ENCODE measurements at regions not wholly inside any gene's neighbourhood (a gene's known extent, or its start where the extent isn't known, plus 50 kb on each side); places are given as distances from the start of the nearest gene placed in this dataset.

DNA sequence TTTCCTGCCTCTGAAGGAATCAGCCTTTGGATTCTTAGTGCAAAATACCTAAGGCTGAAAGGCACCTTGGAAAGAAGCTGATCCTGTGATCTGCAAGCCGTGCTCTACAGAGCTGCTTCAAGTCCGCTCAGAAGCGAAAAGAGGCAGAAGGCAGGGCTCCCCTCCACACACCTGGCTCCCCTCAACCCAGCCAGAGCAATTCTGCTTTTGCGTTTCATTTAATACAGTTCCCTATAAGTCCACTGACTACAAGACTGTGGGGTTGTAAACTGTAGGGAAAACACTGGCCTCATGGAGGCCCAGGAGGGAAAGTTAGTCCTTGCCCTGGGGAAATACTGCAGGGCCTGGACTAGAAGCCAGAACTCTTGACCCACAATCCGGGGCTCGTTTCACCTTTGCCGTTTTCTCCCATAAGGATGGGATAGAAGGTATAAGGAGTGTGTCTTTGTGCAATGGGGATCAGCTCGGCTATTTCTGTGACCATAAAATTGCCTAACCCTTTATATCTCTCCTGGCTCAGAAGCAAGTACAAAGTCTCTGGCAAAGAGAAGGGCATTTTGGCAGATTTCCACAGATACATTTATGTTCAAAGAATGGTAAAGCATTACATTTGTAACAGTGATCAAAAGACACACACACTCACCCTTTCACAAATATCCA is 95.8 kb upstream of the TEX51 start:
- no peak overlapping the region for H3K27ac ChIP-seq (ENCODE audit: low read depth, low read length)
- POLR2A ChIA-PET: no interaction called here
- no peak overlapping the region for H3K4me3 ChIP-seq (ENCODE audit: low read depth, low read length)
- CTCF ChIA-PET: no interaction called here
- no peaks in the 10 kb centered on the region for H3K27me3 ChIP-seq (ENCODE audit: control insufficient read depth, insufficient read depth, low read length)
- TF ChIP-seq, protein P1, sequence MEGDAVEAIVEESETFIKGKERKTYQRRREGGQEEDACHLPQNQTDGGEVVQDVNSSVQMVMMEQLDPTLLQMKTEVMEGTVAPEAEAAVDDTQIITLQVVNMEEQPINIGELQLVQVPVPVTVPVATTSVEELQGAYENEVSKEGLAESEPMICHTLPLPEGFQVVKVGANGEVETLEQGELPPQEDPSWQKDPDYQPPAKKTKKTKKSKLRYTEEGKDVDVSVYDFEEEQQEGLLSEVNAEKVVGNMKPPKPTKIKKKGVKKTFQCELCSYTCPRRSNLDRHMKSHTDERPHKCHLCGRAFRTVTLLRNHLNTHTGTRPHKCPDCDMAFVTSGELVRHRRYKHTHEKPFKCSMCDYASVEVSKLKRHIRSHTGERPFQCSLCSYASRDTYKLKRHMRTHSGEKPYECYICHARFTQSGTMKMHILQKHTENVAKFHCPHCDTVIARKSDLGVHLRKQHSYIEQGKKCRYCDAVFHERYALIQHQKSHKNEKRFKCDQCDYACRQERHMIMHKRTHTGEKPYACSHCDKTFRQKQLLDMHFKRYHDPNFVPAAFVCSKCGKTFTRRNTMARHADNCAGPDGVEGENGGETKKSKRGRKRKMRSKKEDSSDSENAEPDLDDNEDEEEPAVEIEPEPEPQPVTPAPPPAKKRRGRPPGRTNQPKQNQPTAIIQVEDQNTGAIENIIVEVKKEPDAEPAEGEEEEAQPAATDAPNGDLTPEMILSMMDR (IDR thresholded peaks at IDR 0.05; ENCODE audit: low read depth, low read length): no peak
- DNase-seq (ENCODE audit: low read depth, low spot score): no peak
- no peaks in the 10 kb centered on the region for H3K9me3 ChIP-seq (ENCODE audit: control insufficient read depth, insufficient read depth, low read length)

DNA sequence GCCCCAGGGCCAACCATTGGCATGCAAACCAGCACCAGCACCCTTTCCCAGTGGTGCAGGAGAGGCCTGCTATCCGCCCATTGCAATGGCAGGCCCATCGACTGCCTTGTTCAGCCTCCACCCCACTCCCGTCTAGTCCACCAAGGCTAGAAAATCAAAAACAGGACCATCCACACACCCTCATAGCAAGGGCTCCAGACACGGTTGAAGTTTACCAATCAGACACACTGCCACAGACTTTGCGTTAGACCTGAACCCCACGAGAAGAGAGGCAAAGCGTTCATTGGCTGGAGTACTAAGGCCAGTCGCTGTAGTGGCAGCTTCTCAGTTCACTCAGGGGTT is 95.3 kb upstream of the TEX51 start:
- ChIA-PET CTCF (no interaction called here), POLR2A (no interaction called here)
- Histone ChIP-seq H3K27me3 (ENCODE audit: control insufficient read depth, insufficient read depth, low read length) (no peaks in the 10 kb centered on the region), H3K9me3 (ENCODE audit: control insufficient read depth, insufficient read depth, low read length) (no peaks in the 10 kb centered on the region), H3K4me3 (ENCODE audit: low read depth, low read length) (no peak overlapping the region), H3K27ac (ENCODE audit: low read depth, low read length) (no peak overlapping the region)
- no peak for DNase-seq (ENCODE audit: low read depth, low spot score)
- TF ChIP-seq, protein P1 (IDR thresholded peaks at IDR 0.05; ENCODE audit: low read depth, low read length): no peak

DNA sequence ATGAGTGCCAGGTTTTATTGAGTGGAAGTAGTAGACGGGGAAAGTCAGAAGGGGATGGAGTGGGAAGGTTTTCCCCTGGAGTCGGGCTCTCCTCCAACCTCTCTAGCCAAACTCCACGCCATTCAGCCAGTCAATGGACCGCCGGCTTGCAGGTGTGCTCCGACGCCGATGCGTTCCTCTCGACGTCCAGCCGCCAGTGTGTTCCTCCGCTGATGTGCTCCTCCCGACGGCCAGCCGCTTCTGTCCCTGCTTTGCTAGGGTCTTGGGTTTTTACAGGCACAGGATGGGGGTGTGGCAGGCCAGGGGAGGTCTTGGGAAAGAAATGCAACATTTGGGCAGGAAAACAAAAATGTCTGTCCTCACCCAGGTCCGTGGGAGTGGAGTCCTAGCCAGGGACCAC is 94.3 kb upstream of the TEX51 start:
- no peaks in the 10 kb centered on the region for H3K27me3 ChIP-seq (ENCODE audit: control insufficient read depth, insufficient read depth, low read length)
- no peak for DNase-seq (ENCODE audit: low read depth, low spot score)
- TF ChIP-seq, protein P1 (IDR thresholded peaks at IDR 0.05; ENCODE audit: low read depth, low read length): no peak
- ChIA-PET CTCF (no interaction called here), POLR2A (no interaction called here)
- no peak overlapping the region for H3K27ac ChIP-seq (ENCODE audit: low read depth, low read length)
- no peak overlapping the region for H3K4me3 ChIP-seq (ENCODE audit: low read depth, low read length)
- H3K9me3 ChIP-seq (ENCODE audit: control insufficient read depth, insufficient read depth, low read length): no peaks in the 10 kb centered on the region

DNA sequence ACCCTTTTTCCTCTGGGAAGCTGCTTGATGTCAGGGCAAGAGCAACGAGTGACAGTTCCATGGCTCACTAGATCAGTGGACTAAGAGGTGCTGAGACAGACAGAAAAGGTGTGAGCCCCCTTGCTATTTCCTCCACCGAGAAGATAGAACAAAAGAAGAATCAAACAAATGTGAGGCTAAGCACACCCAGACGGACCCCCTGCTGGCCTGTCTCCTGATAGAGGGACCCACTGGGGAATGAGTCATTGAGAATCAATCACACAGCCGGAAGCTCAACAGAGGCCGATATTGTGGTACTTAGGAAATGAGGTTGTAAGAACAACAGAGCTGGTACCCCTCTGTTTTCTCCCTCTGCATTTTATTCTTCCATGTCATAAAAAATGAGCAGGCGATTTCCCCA is 89.8 kb upstream of the TEX51 start:
- no peak overlapping the region for H3K27ac ChIP-seq (ENCODE audit: low read depth, low read length)
- H3K9me3 ChIP-seq (ENCODE audit: control insufficient read depth, insufficient read depth, low read length): no peaks in the 10 kb centered on the region
- ChIA-PET CTCF (no interaction called here), POLR2A (no interaction called here)
- no peak for DNase-seq (ENCODE audit: low read depth, low spot score)
- H3K4me3 ChIP-seq (ENCODE audit: low read depth, low read length): no peak overlapping the region
- H3K27me3 ChIP-seq (ENCODE audit: control insufficient read depth, insufficient read depth, low read length): no peaks in the 10 kb centered on the region
- TF ChIP-seq, protein P1 (IDR thresholded peaks at IDR 0.05; ENCODE audit: low read depth, low read length): no peak

DNA sequence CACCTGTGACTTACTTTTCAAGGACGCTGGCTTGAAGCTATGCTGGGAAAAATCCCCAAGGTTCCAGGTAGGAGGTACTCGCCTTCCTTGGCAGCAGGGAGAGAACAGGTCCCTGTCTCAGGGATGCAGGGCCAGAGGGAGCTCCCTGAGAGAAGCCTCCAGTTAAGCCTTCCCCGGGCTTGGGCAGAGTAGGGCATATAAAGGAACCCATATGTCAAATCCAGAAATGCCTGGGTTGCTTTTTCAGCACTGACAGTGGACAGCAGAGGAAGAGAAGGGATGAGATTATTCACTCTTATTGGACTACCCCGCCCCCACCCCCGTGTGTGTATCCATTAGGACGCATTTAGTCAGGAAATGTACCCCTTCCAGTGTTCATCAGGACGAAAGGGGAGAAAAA is 89.3 kb upstream of the TEX51 start:
- Histone ChIP-seq H3K27ac (ENCODE audit: low read depth, low read length) (no peak overlapping the region), H3K9me3 (ENCODE audit: control insufficient read depth, insufficient read depth, low read length) (no peaks in the 10 kb centered on the region), H3K27me3 (ENCODE audit: control insufficient read depth, insufficient read depth, low read length) (no peaks in the 10 kb centered on the region), H3K4me3 (ENCODE audit: low read depth, low read length) (no peak overlapping the region)
- POLR2A ChIA-PET: no interaction called here
- TF ChIP-seq, protein P1 (IDR thresholded peaks at IDR 0.05; ENCODE audit: low read depth, low read length): no peak
- CTCF ChIA-PET: no interaction called here
- DNase-seq (ENCODE audit: low read depth, low spot score): no peak
